ENCODE measurements at regions not wholly inside any gene's neighbourhood (a gene's known extent, or its start where the extent isn't known, plus 50 kb on each side); places are given as distances from the start of the nearest gene placed in this dataset.
A peak's percentile ranks its signal among the peaks of the same experiment; 100 is the strongest.
"Not testable (repeated sequence)": the region's sequence is repeated elsewhere in the genome, so short reads cannot be mapped to it uniquely, and the experiment has no call there.

DNA sequence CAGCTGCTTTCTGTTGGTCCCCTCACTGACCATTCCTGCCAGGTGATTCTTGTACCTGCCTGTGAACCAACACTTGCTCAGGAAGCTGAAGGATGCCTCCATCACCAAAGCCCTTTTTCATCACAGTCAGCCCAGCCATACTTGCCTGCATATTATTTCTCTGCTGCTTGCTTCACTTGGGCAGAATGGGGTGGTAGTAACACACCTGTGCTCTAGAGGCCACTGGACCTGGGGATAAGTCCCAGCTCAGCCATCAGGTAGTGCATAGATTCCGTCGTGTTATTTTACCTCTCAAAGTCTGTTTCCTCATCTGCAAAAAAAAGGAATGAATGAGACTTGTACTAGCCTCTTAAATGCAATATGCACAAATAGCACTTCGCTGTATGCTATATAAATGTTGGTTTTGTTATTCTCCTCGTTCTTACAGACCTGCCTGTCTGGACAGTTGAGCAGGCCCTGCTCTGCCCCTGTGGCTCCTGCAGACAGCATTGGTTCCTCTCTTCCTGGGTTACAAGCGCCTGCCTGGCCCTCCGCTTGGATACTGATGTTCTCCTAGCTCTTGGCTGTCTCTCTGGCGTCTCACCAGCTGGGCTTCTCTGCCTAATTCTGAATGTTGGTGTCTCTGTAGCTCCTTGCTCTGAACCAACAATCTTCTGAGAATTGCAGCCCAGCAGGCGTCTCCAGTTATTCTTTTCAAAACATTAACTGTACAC lies 151.8 kb downstream of the UNC5CL start:
- no peak for DNase-seq (ENCODE audit: low read depth in 2 of 2)

DNA sequence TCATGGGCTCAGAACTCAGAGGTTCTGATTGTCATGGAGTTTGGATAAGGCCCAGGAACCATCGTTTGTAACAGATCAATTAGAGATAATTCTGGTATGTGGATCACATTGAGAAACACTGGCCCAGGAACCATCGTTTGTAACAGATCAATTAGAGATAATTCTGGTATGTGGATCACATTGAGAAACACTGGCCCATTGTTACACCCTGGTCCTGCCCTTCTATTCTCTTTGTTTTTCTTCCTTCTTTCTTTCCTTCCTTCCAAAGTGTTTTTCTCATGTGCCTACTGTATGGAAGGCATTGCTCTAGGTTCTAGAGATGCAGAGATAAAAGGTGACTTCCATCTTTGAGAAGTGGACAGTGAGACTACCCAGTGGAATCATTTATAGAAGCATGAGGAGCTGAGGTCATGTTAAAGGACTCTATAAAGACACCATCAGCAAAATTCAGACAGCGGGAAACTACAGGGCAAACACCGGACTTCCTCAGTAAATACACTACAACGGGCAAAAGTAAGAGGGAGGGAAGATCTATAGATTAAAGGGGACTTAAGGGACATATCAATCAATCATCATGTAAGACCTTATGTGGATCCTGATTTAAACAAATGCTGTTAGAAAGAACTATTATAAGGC lies 153.8 kb downstream of the UNC5CL start:
- DNase-seq (ENCODE audit: low read depth in 2 of 2), result no peak

DNA sequence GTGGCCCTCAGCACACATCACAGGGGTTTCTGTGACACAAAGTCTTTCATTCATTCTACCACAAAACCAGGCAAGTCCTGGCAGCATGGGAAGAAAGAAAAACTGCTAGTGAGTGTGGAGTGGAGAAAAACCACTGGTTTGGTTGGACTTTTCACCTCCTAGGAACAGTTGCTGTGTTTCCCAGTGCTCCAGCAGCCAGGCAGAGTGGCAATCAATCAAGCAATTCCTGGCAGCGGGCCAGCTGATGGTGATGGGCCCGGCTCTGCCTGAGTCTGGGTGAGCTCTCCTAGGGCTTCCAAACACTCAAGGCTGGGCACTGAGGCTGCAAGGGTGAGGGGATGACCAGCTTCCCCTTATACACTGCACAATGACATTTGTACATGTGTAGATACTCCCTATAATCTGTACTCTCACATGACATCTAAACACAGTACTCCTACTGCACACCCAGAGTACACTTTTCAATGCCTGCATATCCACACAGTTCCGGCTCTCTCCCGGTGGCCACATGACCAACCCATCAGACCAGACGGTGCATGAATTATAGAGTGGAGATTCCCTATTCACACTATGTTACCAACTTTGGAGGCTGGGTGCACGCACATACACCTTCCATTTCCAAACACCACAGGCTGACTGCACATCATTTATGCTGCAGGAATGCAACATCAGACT lies 156.6 kb downstream of the UNC5CL start:
- no peak for DNase-seq (ENCODE audit: low read depth in 2 of 2)

DNA sequence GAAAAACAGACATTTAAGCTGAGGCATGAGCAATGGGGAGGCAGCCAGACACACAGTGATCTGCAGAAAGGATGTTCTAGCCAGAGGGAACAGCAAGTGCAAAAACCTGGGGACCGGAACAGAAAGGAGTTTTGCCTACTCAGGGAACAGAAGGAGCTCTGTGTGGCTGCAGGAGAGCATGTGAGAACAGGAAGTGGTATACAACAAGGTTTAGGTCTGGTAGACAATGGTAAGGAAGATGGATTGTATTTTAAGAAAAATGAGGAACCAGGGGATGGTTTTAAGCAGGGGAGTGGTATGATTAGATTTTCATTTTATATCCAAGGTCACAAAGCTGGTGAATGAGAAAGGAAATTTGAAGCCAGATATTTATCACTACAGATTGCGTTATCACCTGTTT lies 157.5 kb downstream of the UNC5CL start:
- DNase-seq (ENCODE audit: low read depth in 2 of 2), result no peak

DNA sequence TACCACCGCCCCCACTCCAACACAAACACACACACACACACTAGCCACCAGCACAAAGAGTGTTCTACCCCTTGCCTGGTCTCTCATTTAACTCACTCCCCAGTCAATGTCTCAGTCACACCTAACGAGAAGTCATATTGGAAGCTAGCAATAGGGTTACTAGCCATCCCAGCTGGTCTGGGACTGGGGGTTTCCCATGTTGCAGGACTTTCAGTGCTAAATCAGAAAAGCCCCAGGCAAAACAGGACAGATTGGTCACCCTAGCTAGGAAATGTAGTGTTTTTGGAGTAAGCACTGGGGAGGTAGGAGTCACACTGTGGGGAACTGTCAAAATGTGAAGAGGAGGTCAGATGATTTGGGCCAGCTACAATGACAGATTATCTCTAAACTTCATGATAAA lies 158.1 kb downstream of the UNC5CL start:
- no peak for DNase-seq (ENCODE audit: low read depth in 2 of 2)

DNA sequence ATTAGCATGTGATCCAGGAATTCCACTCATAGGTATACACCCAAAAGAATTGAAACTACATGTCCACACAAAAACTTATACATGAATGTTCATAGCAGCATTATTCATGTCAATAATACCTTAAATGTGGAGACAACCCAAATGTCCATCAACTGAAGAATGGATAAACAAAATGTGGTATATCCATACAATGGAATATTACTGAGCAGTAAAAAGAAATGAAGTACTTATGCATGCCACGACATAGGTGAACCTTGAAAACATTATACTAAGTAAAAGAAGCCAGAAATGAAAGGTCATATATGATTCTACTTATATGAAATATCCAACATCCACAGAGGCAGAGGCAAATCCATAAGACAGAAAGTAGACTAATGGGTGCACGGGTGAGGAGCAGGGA lies 159.9 kb downstream of the UNC5CL start:
- DNase-seq (ENCODE audit: low read depth in 2 of 2), result no peak

DNA sequence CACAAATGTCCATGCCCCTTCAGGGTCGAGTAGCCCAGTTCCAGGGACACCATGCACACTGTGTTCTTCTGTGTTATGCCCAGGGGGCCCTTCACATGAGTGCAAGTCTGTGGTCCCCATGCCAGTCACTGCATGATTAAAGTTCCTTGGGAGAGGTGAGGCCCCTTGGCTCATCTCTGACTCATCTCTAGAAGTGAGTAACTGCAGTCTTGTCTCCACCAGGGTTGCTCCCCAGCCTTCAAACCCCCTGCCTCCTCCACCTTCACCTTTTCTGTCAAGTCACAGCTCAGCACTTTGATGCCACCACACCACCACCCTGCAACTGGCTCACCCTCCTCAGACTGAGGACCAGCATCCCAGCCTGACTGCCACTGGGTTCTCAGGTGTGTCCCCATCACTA lies 161.7 kb downstream of the UNC5CL start:
- DNase-seq (ENCODE audit: low read depth in 2 of 2), result peak in 1 of 2 donors; percentile 36

DNA sequence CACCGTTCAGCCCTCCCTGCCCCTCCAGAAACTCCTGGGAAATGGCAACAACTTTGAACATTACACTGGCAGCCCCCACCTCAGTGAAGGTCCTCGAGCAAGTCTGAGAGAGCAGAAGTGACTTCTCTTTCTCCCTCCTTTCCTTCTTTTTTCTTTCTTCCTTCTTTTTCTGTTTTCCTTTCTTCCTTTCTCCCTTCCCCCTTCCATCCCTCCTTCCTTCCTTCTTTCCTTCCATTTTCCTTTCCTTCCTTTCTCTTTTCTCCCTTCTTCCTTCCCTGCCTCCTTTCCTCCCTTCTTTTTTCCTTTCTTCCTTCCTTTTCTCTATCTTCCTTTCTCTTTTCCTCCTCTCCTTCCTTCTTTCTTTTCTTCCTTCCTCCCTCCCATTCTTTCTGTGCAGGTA lies 162.7 kb downstream of the UNC5CL start:
- DNase-seq (ENCODE audit: low read depth in 2 of 2), result no peak

DNA sequence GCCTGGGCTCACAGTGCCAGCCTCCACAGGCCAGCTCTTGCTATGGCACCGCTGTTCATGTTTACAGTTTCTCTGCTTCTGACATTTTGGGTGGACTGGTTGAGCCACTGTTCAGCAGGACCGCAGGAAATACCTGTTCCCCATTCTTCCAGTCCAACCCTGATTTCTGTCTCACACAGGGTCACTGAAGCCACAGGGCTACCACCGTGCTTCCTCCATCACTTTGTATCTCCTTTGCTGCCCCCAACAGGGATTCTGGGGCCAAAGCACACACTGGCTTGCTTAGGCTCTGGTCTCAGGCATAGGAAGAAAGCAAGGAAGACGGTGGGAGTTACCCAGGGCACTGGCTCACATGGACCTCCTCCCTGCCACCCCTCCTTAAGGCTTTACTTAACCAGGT lies 164.5 kb downstream of the UNC5CL start:
- DNase-seq (ENCODE audit: low read depth in 2 of 2), result no peak

DNA sequence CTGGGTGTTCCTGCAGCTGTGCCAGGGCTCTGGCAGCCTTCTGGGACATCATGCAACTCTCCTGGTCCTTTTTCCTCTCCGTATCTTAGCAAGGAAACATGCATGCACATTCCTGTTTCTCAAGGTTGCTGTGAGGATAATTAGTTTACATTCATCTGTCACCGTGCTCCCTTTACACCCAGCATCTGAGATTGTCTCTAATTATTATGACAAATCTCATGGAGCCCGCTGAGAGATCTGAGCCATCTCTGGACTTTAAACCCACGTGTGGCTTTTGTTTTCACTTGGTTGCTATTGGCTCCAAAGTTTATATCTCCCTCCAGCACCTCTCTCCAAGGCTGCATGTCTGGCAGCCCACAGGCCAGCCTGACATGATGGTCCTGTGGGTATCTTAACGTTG lies 167.6 kb downstream of the UNC5CL start:
- DNase-seq (ENCODE audit: low read depth in 2 of 2), result no peak

DNA sequence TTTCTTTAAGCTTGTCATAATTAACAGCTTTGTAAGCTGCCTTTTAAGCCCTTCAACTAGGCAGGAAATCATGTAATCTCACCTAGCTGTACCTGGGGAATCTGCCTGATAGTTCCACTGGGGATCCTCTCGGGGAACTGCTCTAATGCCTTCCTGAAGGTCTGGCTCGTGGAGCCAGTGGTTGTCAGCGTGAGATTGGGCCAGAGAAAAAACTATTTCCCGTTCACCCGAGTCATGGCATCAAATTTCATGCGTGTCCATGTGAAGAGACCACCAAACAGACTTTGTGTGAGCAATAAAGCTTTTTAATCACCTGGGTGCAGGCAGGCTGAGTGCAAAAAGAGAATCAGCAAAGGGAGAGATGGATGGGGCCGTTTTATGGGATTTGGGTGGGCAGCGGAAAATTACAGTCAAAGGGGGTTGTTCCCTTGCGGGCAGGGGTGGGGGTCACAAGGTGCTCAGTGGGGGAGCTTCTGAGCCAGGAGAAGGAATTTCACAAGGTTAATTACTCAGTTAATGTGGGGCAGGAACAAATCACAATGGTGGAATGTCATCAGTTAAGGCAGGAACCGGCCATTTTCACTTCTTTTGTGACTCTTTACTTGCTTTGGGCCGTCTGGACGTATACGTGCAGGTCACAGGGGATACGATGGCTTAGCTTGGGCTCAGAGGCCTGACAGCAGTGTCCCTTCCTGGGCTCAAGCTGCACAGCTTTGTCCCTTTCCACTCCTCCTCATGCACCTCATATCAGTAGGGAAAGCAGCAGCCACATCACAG lies 170.7 kb downstream of the UNC5CL start:
- not testable (repeated sequence) for DNase-seq (ENCODE audit: low read depth in 2 of 2)

DNA sequence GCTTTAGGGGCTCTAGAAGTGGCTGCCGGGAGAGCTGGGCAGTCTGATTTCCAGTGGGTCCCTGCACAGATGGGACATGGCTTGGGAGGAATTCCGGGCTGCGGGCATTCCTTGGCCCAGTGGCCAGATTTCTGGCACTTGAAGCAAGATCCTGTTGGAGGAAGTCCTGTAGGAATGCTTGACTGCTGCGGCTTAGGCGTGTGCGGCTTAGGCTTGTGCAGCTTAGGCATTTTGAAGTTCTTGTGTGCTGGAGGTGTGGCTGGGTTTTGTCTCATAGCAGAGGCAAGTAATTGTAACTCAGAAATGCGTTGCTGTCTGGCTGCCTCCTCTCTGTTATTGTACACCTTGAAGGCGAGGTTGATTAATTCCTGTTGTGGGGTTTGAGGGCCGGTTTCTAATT lies 171.5 kb downstream of the UNC5CL start:
- not testable (repeated sequence) for DNase-seq (ENCODE audit: low read depth in 2 of 2)

DNA sequence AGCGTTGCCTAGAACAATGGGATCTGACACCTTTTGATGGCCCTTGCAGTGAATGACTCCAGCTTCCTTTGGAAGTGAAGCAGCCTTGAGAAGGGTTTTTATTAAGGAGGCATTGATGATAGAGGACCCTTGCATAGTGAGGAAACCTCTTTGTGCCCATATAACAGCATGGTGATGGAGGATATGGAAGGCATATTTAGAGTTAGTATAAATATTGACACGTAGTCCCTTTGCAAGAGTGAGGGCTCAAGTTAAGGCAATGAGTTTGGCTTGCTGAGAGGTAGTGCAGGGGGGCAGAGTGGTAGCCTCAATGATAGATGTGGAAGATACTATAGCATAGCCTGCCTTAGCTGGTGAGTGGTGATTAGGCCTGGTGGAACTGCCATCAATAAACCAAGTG lies 173.8 kb downstream of the UNC5CL start:
- DNase-seq (ENCODE audit: low read depth in 2 of 2), result not testable (repeated sequence)

DNA sequence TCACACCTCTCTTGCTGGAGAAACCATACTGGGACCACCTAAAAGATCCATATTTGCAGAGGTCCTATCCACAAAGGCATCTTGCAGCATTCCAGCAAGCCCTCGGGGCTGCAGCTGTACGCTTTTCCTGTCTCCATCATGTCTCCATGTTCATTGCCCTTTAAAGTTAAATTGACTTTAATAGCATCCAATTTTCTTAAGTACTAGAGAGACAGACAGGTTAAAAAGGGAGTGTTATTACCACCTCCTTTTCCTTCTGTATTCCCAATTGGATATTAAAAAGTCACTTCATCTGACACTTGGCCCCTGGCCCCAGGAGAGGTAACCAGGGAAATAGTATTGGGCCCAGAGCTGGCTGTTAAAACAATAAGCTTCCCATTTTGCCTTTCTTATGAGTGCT lies 178.6 kb downstream of the UNC5CL start:
- DNase-seq (ENCODE audit: low read depth in 2 of 2), result no peak

DNA sequence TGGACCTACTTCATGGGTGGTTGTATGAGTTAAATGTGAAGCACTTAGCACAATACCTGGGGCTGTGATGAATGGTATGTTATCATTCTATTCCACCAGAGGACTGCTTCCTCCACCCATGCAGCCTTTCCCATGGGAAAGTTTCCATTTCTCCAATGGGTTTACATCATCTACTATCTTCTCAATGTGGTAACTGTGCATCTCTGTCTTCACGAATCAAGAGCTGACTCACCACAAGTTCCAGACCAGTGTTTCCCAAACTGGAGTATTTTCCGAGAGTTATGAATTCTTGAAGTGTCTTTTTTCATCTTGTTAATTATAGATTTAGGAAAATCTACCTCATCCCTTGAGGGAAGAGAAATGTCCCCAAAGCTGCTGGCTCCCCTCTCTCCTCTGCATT lies 182.8 kb downstream of the UNC5CL start:
- no peak for DNase-seq (ENCODE audit: low read depth in 2 of 2)

DNA sequence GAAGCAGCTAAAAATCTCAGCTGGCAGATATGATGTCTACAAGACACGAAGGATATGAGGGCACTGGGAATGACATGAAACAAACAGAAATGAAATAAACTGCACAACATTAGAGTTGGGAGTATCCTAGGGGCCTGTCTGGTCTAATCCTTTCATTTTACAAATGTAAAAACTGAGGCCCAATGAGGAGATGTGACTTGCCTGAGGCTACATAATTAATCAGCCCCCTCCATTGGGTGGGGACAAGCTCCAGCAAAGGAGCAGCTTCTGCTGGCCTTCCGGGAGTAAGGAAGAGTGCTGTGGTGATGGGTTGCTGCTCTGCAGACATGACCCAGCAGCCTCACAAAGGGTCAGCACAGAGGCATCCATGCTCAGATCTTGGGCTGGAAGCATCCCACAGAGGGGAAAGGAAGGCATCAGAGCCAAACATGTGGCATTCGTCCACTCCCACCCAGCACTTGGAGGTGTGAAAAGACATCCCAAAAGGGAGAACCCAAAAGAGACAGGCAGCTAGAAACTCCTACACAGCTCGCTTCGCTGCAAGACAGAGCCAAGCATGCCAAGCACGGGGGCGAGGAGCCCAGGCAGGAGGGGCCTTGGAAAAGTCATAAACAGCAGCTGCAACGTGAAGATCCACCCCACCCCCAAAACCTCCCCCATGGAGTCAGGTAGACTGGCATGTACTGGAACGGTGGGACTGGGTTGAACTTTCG lies 183.7 kb downstream of the UNC5CL start:
- DNase-seq (ENCODE audit: low read depth in 2 of 2), result no peak

DNA sequence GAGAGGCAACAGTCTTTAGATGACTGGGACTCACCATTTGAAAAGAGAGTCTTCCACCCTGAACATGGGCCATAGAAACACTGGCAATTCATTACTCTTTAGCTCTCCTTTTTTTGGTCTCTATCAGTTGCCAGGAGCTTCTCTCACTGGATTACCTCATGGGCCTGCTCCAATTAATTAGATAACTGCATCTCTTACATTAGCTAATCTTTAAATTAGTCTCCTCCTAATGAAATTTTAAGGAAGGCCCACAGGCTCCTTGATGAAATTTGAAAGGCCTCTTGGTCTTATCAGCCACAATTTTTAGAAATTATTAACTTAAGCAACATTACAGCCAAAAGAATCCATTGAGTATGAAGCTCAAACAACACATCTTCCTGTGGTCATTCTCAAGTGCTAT lies 184.4 kb downstream of the UNC5CL start:
- DNase-seq (ENCODE audit: low read depth in 2 of 2), result no peak

DNA sequence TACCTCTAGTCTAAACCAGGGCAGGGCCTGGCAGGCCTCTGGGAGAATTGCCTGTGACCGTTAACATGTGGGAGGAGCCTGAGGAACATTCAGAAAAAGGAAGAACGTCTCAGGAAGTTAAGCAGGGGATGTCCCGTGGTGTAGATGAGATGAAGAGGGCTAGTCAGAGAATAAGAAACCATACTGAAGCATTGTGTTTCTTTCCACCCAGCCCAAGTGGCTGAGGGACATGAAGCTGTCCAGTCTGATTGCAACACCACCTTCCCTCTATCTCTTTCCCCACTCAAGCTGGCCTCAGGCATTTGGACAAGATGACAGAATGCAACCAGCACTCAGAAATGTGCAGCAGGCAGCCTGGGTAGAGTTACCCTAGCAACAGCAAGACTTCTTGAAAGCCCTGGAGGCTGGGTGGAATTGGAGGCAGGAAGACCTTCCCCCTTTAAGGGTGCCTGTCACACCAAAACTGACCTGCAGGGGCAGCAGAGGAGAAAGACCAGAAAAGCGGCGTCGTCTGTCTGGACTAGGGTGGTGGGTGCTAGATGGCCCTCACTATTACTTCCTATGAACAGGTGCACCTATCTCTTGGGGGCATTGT lies 186.1 kb downstream of the UNC5CL start:
- no peak for DNase-seq (ENCODE audit: low read depth in 2 of 2)

DNA sequence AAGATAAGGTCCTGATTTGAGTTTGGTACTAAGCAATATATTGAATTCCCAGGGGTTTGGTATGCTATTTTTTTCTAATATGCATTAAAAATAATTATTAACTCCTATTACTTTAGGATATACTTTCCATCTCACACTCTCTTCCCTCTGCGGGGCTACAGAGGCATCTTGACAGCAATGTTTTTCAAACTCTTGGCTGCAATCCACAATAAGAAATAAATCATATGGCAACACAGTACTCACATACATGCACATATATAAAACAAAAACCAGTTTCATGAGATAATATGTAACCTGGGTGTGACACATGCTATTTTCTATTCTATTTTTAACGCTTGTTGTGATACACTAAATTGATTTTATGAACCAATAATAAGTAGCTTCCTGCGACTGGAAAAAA lies 189.5 kb downstream of the UNC5CL start:
- DNase-seq (ENCODE audit: low read depth in 2 of 2), result no peak

DNA sequence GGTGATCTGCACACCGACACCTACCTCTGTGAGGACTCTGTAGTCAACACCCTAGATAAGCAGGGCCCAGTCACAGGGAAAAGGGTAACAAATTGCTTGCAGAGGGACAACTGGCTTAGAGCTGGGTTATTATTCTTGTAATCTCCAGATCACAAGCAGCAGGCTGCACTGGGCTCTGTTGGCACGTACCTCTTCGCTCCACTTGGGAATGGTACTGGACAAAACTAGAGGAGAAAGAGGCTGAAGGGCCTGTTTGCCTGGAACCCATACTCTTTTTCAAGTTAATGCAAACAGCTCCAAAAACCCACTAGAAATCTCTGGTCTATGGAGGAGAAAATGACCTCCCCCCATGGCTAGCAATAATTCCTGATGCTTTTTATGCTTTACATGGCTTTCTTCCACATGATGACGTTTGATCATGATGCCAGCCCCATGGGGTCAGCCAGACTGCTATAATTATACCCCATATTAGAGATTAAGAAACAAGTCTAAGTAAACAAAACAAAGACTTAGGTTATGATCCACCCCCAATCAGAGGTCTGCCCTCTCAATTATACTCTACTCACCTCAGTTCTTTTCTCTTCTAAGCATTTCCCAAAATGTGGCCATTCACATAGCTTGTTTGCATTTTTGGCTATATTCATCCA lies 190.0 kb downstream of the UNC5CL start:
- DNase-seq (ENCODE audit: low read depth in 2 of 2), result no peak

DNA sequence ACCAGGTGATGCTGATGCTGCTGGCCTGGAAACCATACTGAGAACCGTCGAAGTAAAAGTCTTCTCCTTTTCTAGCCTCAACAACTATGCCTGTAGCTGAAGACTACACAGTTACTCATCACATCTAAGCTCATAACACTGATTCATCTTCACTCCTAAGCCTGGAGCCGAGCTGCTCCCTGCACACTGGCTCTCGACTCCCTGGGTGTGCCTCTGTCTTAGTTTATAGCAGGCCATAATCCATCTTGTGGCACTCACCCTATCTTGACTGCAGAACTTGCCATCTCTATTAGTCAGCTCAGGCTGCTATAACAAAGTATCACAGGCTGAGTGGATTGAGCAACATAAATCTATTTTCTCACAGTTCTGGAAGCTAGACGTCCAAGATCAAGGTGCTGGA lies 191.0 kb downstream of the UNC5CL start:
- DNase-seq (ENCODE audit: low read depth in 2 of 2), result no peak
